HS-27A (cell line): ENCODE measurements at regions not wholly inside any gene's neighbourhood (a gene's known extent, or its start where the extent isn't known, plus 50 kb on each side); places are given as distances from the start of the nearest gene placed in this dataset.

ENCODE experiments used
- DNase-seq: peaks from one replicate; pipeline ENCODE4 v3.0.0-alpha.2; 2012; ENCODE audit warnings: low read depth, missing footprints

- no peak for DNase-seq
Measured at GRCh38 chr20:9919271-9920014, 80.6 kb upstream of the PAK5 start.

- DNase-seq, result no peak
Measured at GRCh38 chr20:9918348-9918747, 79.5 kb upstream of the PAK5 start.

GRCh38 chr20:9916761-9917160, 77.9 kb upstream of the PAK5 start:
- no peak for DNase-seq

- DNase-seq, result peak; percentile 15
Measured at GRCh38 chr20:9912858-9913434, 74.1 kb upstream of the PAK5 start.

GRCh38 chr20:9912290-9912689, 73.4 kb upstream of the PAK5 start:
- DNase-seq, result no peak

GRCh38 chr20:9911519-9911918, 72.6 kb upstream of the PAK5 start:
- no peak for DNase-seq

GRCh38 chr20:9909167-9909566, 70.3 kb upstream of the PAK5 start:
- DNase-seq, result no peak

GRCh38 chr20:9903048-9903655, 64.3 kb upstream of the PAK5 start:
- no peak for DNase-seq

- no peak for DNase-seq
Measured at GRCh38 chr20:9889270-9889981, 50.5 kb upstream of the PAK5 start.
